Effector memory CD8-positive, alpha-beta T cell (primary cell): ENCODE measurements at regions not wholly inside any gene's neighbourhood (a gene's known extent, or its start where the extent isn't known, plus 50 kb on each side); places are given as distances from the start of the nearest gene placed in this dataset.

ENCODE experiments used
- ATAC-seq: fragments of 150-1000 bp; cut with Tn5 transposase; replicated peaks from 2 replicates; pipeline ENCODE4 v1.10.0; 2021; ENCODE audit warnings: mild to moderate bottlenecking, moderate library complexity
- DNase-seq, 3 experiments: peaks; one replicate each; pipeline ENCODE4 v3.0.0; 2021
- H3K27ac Mint-ChIP-seq, 2 donors: one replicate each; pipeline ENCODE4 v1.8.0; 2022; ENCODE audit warnings: mild to moderate bottlenecking in 2 of 2, mixed read lengths in 2 of 2, moderate library complexity in 2 of 2
- H3K27me3 Mint-ChIP-seq, 2 donors: one replicate each; pipeline ENCODE4 v1.8.0; 2022; ENCODE audit warnings: mixed read lengths in 2 of 2
- H3K36me3 Mint-ChIP-seq: one replicate; pipeline ENCODE4 v1.8.0; 2022; ENCODE audit warnings: mild to moderate bottlenecking, moderate library complexity, mixed read lengths; ENCODE audit not compliant: insufficient read depth
- H3K4me1 Mint-ChIP-seq, 2 donors: one replicate each; pipeline ENCODE4 v1.8.0; 2022; ENCODE audit warnings: low read depth in 2 of 2, mixed read lengths in 2 of 2
- H3K4me3 Mint-ChIP-seq, 2 donors: one replicate each; pipeline ENCODE4 v1.8.0; 2022; ENCODE audit warnings: mild to moderate bottlenecking in 2 of 2, mixed read lengths in 2 of 2, moderate library complexity in 2 of 2
- H3K9me3 Mint-ChIP-seq, 2 donors: one replicate each; pipeline ENCODE4 v1.8.0; 2022; ENCODE audit warnings: mixed read lengths in 2 of 2

DNA sequence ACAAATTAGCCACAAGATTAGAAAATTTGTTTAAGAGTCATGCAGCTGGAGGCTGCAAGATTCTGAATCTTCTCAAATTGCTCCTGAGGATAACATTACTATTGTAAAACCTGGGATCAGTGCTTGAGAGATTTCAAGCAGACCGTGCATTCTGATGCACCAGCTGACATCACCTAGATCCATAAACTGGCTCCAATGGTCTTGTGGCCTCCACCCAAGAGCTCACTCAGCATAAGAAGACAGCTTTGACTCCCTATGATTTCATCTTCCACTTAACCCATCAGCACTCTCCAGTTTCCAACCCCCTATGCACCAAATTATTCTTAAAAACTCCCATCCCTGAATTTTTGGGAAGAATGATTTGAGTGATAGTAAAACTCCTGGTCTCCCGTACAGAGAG lies 1007.9 kb upstream of the TENM4 start:
- H3K27me3 Mint-ChIP-seq: no peaks in the 10 kb centered on the region
- peaks cover 9 to 31% of the 10 kb centered on the region in 2 donors for H3K9me3 Mint-ChIP-seq
- DNase-seq (no peak), ATAC-seq (no peak)
- no peaks in the 10 kb centered on the region for H3K36me3 Mint-ChIP-seq
- no peak overlapping the region for H3K4me3 Mint-ChIP-seq
- no peak overlapping the region for H3K27ac Mint-ChIP-seq
- no peaks in the 10 kb centered on the region for H3K4me1 Mint-ChIP-seq

- ATAC-seq (no peak), DNase-seq (no peak)
Measured at GRCh38 chr11:80443177-80443576, 1002.3 kb upstream of the TENM4 start.

GRCh38 chr11:80441821-80442220 lies 1001.0 kb upstream of the TENM4 start:
- no peak overlapping the region for H3K4me3 Mint-ChIP-seq
- ATAC-seq: no peak
- H3K9me3 Mint-ChIP-seq: peaks cover 16 to 23% of the 10 kb centered on the region in 2 donors
- no peaks in the 10 kb centered on the region for H3K27me3 Mint-ChIP-seq
- DNase-seq: no peak
- H3K4me1 Mint-ChIP-seq: no peaks in the 10 kb centered on the region
- no peak overlapping the region for H3K27ac Mint-ChIP-seq
- peaks cover 3% of the 10 kb centered on the region for H3K36me3 Mint-ChIP-seq

More at GRCh38 chr11:80443177-80443576, 1002.3 kb upstream of the TENM4 start:
- Mint-ChIP-seq H3K9me3 (peaks cover 14 to 23% of the 10 kb centered on the region in 2 donors), H3K4me1 (no peaks in the 10 kb centered on the region), H3K4me3 (no peak overlapping the region), H3K27ac (no peak overlapping the region), H3K36me3 (no peaks in the 10 kb centered on the region), H3K27me3 (no peaks in the 10 kb centered on the region)

- Mint-ChIP-seq H3K4me3 (no peak overlapping the region), H3K27ac (no peak overlapping the region), H3K27me3 (no peaks in the 10 kb centered on the region), H3K9me3 (peaks cover 10 to 17% of the 10 kb centered on the region in 2 donors), H3K36me3 (peaks cover 3% of the 10 kb centered on the region), H3K4me1 (no peaks in the 10 kb centered on the region)
- no peak for ATAC-seq
- no peak for DNase-seq
Measured at GRCh38 chr11:80440835-80441234, 1000.0 kb upstream of the TENM4 start.

GRCh38 chr11:80436547-80436946 lies 995.7 kb upstream of the TENM4 start:
- peaks cover 3% of the 10 kb centered on the region for H3K36me3 Mint-ChIP-seq
- H3K27ac Mint-ChIP-seq: no peak overlapping the region
- ATAC-seq (no peak), DNase-seq (no peak)
- no peaks in the 10 kb centered on the region for H3K27me3 Mint-ChIP-seq
- H3K4me1 Mint-ChIP-seq: no peaks in the 10 kb centered on the region
- peaks cover 19 to 37% of the 10 kb centered on the region in 2 donors for H3K9me3 Mint-ChIP-seq
- H3K4me3 Mint-ChIP-seq: no peak overlapping the region

- ATAC-seq: no peak
- Mint-ChIP-seq H3K4me3 (no peak overlapping the region), H3K36me3 (peaks cover 3% of the 10 kb centered on the region), H3K9me3 (peaks cover 25 to 43% of the 10 kb centered on the region in 2 donors), H3K27me3 (no peaks in the 10 kb centered on the region), H3K27ac (no peak overlapping the region), H3K4me1 (no peaks in the 10 kb centered on the region)
- no peak for DNase-seq
Measured at GRCh38 chr11:80435345-80435744, 994.5 kb upstream of the TENM4 start.

GRCh38 chr11:80432057-80432456 lies 991.2 kb upstream of the TENM4 start:
- Mint-ChIP-seq H3K4me3 (no peak overlapping the region), H3K36me3 (no peaks in the 10 kb centered on the region), H3K27ac (no peak overlapping the region), H3K9me3 (peaks cover 20 to 27% of the 10 kb centered on the region in 2 donors), H3K27me3 (no peaks in the 10 kb centered on the region), H3K4me1 (no peaks in the 10 kb centered on the region)
- DNase-seq (no peak), ATAC-seq (no peak)

DNA sequence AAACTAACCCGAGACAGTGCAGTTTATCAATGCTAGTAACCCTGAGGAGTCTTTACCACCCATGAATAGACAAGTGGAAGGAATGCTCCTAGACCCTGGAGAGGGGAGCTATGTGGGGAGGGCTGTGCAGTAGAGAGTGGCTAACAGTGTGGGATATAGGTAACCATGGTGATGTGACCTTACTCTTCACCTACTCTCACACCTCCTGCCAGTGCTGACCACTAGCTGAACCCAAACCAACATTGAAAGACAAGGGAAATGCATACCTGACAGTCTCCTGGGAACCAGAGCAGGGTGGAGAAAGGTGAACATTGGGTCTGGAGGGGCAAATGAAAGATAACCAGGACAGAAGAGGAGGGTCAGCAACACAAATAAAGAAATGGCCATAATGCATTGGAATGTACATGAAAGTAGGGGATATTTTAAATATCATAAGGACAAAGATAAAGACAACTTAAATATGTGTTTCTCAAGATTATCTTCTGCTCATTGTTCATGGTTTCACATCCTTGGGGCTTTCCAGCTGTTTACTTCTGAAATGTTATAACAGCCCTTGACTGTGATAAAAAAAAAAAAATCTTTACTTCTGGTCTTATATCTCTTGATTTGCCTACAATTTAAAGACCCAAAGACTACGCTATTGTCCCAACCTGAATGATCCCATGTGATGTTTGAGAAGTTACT lies 983.3 kb upstream of the TENM4 start:
- no peak overlapping the region for H3K27ac Mint-ChIP-seq
- DNase-seq (no peak), ATAC-seq (no peak)
- no peaks in the 10 kb centered on the region for H3K4me1 Mint-ChIP-seq
- peaks cover 0 to 6% of the 10 kb centered on the region in 2 donors for H3K9me3 Mint-ChIP-seq
- no peaks in the 10 kb centered on the region for H3K36me3 Mint-ChIP-seq
- H3K27me3 Mint-ChIP-seq: no peaks in the 10 kb centered on the region
- no peak overlapping the region for H3K4me3 Mint-ChIP-seq

DNA sequence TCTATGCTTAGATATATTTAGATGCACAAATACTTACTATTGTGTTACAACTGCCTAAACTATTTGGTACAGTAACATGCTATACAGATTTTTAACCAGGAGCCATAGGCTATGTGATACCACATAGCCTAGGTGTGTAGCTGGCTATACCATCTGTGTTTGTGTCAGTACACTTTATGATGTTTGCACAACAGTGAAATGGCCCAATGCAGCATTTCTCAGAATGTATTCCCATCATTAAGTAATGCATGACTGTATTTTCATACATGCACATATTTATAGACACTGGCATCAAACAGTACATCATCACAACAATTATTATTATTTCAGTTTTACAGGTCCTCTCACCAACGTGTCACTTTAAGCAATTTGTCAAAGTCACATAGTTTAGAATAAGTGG lies 979.5 kb upstream of the TENM4 start:
- no peak for ATAC-seq
- no peak overlapping the region for H3K4me3 Mint-ChIP-seq
- no peaks in the 10 kb centered on the region for H3K4me1 Mint-ChIP-seq
- H3K36me3 Mint-ChIP-seq: no peaks in the 10 kb centered on the region
- no peak for DNase-seq
- H3K27ac Mint-ChIP-seq: no peak overlapping the region
- peaks cover 4 to 10% of the 10 kb centered on the region in 2 donors for H3K9me3 Mint-ChIP-seq
- H3K27me3 Mint-ChIP-seq: no peaks in the 10 kb centered on the region

- H3K9me3 Mint-ChIP-seq: peaks cover 4 to 19% of the 10 kb centered on the region in 2 donors
- H3K27ac Mint-ChIP-seq: no peak overlapping the region
- H3K4me3 Mint-ChIP-seq: no peak overlapping the region
- H3K36me3 Mint-ChIP-seq: no peaks in the 10 kb centered on the region
- DNase-seq: no peak
- ATAC-seq: no peak
- H3K27me3 Mint-ChIP-seq: no peaks in the 10 kb centered on the region
- H3K4me1 Mint-ChIP-seq: no peaks in the 10 kb centered on the region
Measured at GRCh38 chr11:80417681-80418080, 976.9 kb upstream of the TENM4 start.

GRCh38 chr11:80415580-80415979 lies 974.8 kb upstream of the TENM4 start:
- Mint-ChIP-seq H3K4me3 (no peak overlapping the region), H3K27me3 (no peaks in the 10 kb centered on the region)
- no peak for ATAC-seq

GRCh38 chr11:80414181-80415165 lies 973.6 kb upstream of the TENM4 start:
- DNase-seq (no peak), ATAC-seq (no peak)
- peaks cover 9 to 29% of the 10 kb centered on the region in 2 donors for H3K9me3 Mint-ChIP-seq
- H3K4me1 Mint-ChIP-seq: no peaks in the 10 kb centered on the region
- no peak overlapping the region for H3K27ac Mint-ChIP-seq
- H3K36me3 Mint-ChIP-seq: no peaks in the 10 kb centered on the region
- H3K27me3 Mint-ChIP-seq: no peaks in the 10 kb centered on the region
- H3K4me3 Mint-ChIP-seq: no peak overlapping the region

More at GRCh38 chr11:80415580-80415979, 974.8 kb upstream of the TENM4 start:
- H3K36me3 Mint-ChIP-seq: no peaks in the 10 kb centered on the region
- H3K27ac Mint-ChIP-seq: no peak overlapping the region
- no peak for DNase-seq
- peaks cover 9 to 27% of the 10 kb centered on the region in 2 donors for H3K9me3 Mint-ChIP-seq
- no peaks in the 10 kb centered on the region for H3K4me1 Mint-ChIP-seq

GRCh38 chr11:80412604-80413003 lies 971.8 kb upstream of the TENM4 start:
- no peak overlapping the region for H3K27ac Mint-ChIP-seq
- no peak for ATAC-seq
- no peaks in the 10 kb centered on the region for H3K27me3 Mint-ChIP-seq
- H3K4me1 Mint-ChIP-seq: no peaks in the 10 kb centered on the region
- no peak overlapping the region for H3K4me3 Mint-ChIP-seq
- DNase-seq: no peak
- peaks cover 9 to 35% of the 10 kb centered on the region in 2 donors for H3K9me3 Mint-ChIP-seq
- H3K36me3 Mint-ChIP-seq: no peaks in the 10 kb centered on the region

- no peak overlapping the region for H3K4me3 Mint-ChIP-seq
- no peaks in the 10 kb centered on the region for H3K4me1 Mint-ChIP-seq
- ATAC-seq (no peak), DNase-seq (no peak)
- peaks cover 7 to 15% of the 10 kb centered on the region in 2 donors for H3K9me3 Mint-ChIP-seq
- H3K36me3 Mint-ChIP-seq: no peaks in the 10 kb centered on the region
- no peak overlapping the region for H3K27ac Mint-ChIP-seq
- no peaks in the 10 kb centered on the region for H3K27me3 Mint-ChIP-seq
Measured at GRCh38 chr11:80393210-80393609, 952.4 kb upstream of the TENM4 start.
